PFSK-1 (cell line): ENCODE measurements at regions not wholly inside any gene's neighbourhood (a gene's known extent, or its start where the extent isn't known, plus 50 kb on each side); places are given as distances from the start of the nearest gene placed in this dataset.

Experiments used
- FOXP2 ChIP-seq: optimal IDR thresholded peaks from 2 replicates; pipeline ENCODE3; 2011; ENCODE audit warnings: borderline replicate concordance, control low read depth, inconsistent platforms; ENCODE audit not compliant: insufficient read depth; ENCODE audit errors: extremely low read length, extremely low read depth
- POLR2AphosphoS5 ChIP-seq: IDR thresholded peaks from 2 replicates; pipeline ENCODE4 v1.6.1; 2012; ENCODE audit warnings: low read depth, mild to moderate bottlenecking, control low read depth, low read length, moderate library complexity
- SIN3A ChIP-seq: IDR thresholded peaks from 2 replicates; pipeline ENCODE4 v1.6.1; 2012; ENCODE audit warnings: mild to moderate bottlenecking, low read length, moderate library complexity, borderline replicate concordance; ENCODE audit not compliant: insufficient read depth
- TAF1 ChIP-seq: IDR thresholded peaks from 2 replicates; pipeline ENCODE4 v1.6.1; 2012; ENCODE audit warnings: low read length, control low read depth, borderline replicate concordance; ENCODE audit not compliant: insufficient read depth
- TF ChIP-seq, protein P1 (sequence below), 2 experiments: IDR thresholded peaks; 2 replicates each; pipeline versions ENCODE4 v1.6.1 to v1.8.0; 2011 to 2012; ENCODE audit warnings: low read depth in 2 of 2, low read length in 2 of 2, control low read depth in 1 of 2, inconsistent platforms in 1 of 2, mild to moderate bottlenecking in 1 of 2, moderate library complexity in 1 of 2; ENCODE audit not compliant: insufficient read depth in 1 of 2

DNA sequence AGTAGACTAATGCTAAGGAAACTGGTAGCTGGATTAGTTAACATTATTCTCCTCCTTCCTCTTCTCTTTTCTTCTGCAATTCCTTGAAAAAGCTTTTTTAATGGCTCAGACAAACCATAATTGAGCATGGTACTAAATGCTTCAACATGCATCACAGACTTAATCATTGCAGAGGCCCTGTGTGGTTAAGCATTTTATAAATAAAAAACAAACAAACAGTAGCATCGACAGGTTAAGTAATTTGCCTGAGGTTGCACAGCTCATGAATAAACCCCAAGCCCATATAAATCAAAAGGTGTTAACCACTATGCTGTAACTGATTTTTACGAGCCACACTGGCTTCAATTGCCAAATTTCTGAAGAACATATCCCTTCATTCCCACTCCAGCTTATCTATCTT, 462.1 kb downstream of the LMO4 start:
- TF ChIP-seq POLR2AphosphoS5: no peak
- no peak for TF ChIP-seq TAF1
- TF ChIP-seq, protein P1, sequence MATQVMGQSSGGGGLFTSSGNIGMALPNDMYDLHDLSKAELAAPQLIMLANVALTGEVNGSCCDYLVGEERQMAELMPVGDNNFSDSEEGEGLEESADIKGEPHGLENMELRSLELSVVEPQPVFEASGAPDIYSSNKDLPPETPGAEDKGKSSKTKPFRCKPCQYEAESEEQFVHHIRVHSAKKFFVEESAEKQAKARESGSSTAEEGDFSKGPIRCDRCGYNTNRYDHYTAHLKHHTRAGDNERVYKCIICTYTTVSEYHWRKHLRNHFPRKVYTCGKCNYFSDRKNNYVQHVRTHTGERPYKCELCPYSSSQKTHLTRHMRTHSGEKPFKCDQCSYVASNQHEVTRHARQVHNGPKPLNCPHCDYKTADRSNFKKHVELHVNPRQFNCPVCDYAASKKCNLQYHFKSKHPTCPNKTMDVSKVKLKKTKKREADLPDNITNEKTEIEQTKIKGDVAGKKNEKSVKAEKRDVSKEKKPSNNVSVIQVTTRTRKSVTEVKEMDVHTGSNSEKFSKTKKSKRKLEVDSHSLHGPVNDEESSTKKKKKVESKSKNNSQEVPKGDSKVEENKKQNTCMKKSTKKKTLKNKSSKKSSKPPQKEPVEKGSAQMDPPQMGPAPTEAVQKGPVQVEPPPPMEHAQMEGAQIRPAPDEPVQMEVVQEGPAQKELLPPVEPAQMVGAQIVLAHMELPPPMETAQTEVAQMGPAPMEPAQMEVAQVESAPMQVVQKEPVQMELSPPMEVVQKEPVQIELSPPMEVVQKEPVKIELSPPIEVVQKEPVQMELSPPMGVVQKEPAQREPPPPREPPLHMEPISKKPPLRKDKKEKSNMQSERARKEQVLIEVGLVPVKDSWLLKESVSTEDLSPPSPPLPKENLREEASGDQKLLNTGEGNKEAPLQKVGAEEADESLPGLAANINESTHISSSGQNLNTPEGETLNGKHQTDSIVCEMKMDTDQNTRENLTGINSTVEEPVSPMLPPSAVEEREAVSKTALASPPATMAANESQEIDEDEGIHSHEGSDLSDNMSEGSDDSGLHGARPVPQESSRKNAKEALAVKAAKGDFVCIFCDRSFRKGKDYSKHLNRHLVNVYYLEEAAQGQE (IDR thresholded peaks at IDR 0.05; ENCODE audit: insufficient read depth in 1 of 2, low read depth in 2 of 2, low read length in 2 of 2): no peak
- TF ChIP-seq SIN3A: no peak
- TF ChIP-seq FOXP2: no peak
